ENCODE measurements at regions not wholly inside any gene's neighbourhood (a gene's known extent, or its start where the extent isn't known, plus 50 kb on each side); places are given as distances from the start of the nearest gene placed in this dataset.

DNA sequence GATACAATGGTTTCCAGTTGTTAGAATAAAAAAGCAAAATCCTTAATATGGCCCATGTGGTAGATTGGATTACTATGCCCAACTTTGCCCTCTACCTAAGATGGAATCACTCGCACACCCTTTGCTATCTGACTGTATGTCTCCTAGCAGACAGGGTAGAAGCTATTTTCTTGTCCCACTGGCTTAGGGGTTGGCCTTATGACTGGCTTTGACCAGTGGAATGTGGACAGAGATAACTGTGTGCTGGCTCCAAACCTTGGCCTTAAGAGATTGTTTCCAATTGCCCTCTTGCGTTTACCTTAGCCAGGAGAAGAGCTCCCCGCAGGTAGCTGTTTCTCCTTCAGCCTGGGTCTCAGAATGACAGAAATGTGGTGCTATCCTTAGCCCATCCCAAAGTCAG is 355.9 kb downstream of the BCOR start:
- TF ChIP-seq, protein P1, sequence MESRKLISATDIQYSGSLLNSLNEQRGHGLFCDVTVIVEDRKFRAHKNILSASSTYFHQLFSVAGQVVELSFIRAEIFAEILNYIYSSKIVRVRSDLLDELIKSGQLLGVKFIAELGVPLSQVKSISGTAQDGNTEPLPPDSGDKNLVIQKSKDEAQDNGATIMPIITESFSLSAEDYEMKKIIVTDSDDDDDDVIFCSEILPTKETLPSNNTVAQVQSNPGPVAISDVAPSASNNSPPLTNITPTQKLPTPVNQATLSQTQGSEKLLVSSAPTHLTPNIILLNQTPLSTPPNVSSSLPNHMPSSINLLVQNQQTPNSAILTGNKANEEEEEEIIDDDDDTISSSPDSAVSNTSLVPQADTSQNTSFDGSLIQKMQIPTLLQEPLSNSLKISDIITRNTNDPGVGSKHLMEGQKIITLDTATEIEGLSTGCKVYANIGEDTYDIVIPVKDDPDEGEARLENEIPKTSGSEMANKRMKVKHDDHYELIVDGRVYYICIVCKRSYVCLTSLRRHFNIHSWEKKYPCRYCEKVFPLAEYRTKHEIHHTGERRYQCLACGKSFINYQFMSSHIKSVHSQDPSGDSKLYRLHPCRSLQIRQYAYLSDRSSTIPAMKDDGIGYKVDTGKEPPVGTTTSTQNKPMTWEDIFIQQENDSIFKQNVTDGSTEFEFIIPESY (CRISPR knock-in tag; IDR thresholded peaks at IDR 0.05) = no peak
- no peak for TF ChIP-seq ETV6 (IDR thresholded peaks at IDR 0.05; ENCODE audit: borderline replicate concordance in 1 of 2, low read depth in 2 of 2, low read length in 1 of 2)
- no peak for TF ChIP-seq ETV6 (CRISPR knock-in tag; IDR thresholded peaks at IDR 0.05; ENCODE audit: borderline replicate concordance)
- no peak for TF ChIP-seq CEBPB (tag; IDR thresholded peaks at IDR 0.05)
- TF ChIP-seq CHD1 (IDR thresholded peaks at IDR 0.05; ENCODE audit: low read length) = no peak
- TF ChIP-seq MYC (IDR thresholded peaks at IDR 0.05; ENCODE audit: low read depth, low read length) = no peak
- no peak for TF ChIP-seq MYC (CRISPR knock-in tag; IDR thresholded peaks at IDR 0.05; ENCODE audit: borderline replicate concordance, low read depth)
- TF ChIP-seq, protein P2, sequence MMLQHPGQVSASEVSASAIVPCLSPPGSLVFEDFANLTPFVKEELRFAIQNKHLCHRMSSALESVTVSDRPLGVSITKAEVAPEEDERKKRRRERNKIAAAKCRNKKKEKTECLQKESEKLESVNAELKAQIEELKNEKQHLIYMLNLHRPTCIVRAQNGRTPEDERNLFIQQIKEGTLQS (IDR thresholded peaks at IDR 0.05) = no peak
- TF ChIP-seq, protein P2 (CRISPR knock-in tag; conservative IDR thresholded peaks at IDR 0.05) = no peak
- TF ChIP-seq KAT2B (IDR thresholded peaks at IDR 0.05; ENCODE audit: low read depth, low read length) = no peak
